Type B pancreatic cell (in vitro differentiated cells): ENCODE measurements at regions not wholly inside any gene's neighbourhood (a gene's known extent, or its start where the extent isn't known, plus 50 kb on each side); places are given as distances from the start of the nearest gene placed in this dataset.

Source experiments
- DNase-seq: peaks from one replicate; pipeline ENCODE4 v3.0.0; 2021; ENCODE audit warnings: mixed read lengths; ENCODE audit not compliant: unreplicated experiment; ENCODE audit errors: extremely low spot score
- H3K27ac Mint-ChIP-seq: 2 replicates; pipeline ENCODE4 v1.8.0; 2021; ENCODE audit warnings: mild to moderate bottlenecking, mixed read lengths
- H3K27me3 Mint-ChIP-seq: 2 replicates; pipeline ENCODE4 v1.8.0; 2021; ENCODE audit warnings: mixed read lengths
- H3K36me3 Mint-ChIP-seq: 2 replicates; pipeline ENCODE4 v1.8.0; 2021; ENCODE audit warnings: mixed read lengths
- H3K4me1 Mint-ChIP-seq: one replicate; pipeline ENCODE4 v1.8.0; 2021; ENCODE audit warnings: mixed read lengths; ENCODE audit not compliant: unreplicated experiment
- H3K4me3 Mint-ChIP-seq: 2 replicates; pipeline ENCODE4 v1.8.0; 2021; ENCODE audit warnings: mild to moderate bottlenecking, mixed read lengths
- H3K9me3 Mint-ChIP-seq: 2 replicates; pipeline ENCODE4 v1.8.0; 2021; ENCODE audit warnings: mixed read lengths
- CTCF ChIP-seq: fragments of 200-600 bp; sonication (generic); conservative IDR thresholded peaks from 2 replicates; pipeline ENCODE4 v1.5.0; 2021; ENCODE audit warnings: antibody characterized with exemption, mild to moderate bottlenecking

GRCh38 chr20:60658681-60659080 lies 593.4 kb upstream of the CDH4 start:
- Mint-ChIP-seq H3K4me3 (no peak overlapping the region), H3K9me3 (peaks cover 5% of the 10 kb centered on the region), H3K27ac (no peak overlapping the region), H3K36me3 (no peaks in the 10 kb centered on the region), H3K4me1 (no peaks in the 10 kb centered on the region), H3K27me3 (peaks cover 10% of the 10 kb centered on the region)
- no peak for TF ChIP-seq CTCF
- no peak for DNase-seq

- DNase-seq: no peak
- Mint-ChIP-seq H3K36me3 (no peaks in the 10 kb centered on the region), H3K4me3 (no peak overlapping the region), H3K9me3 (peaks cover 5% of the 10 kb centered on the region), H3K27me3 (peaks cover 10% of the 10 kb centered on the region), H3K4me1 (no peaks in the 10 kb centered on the region), H3K27ac (no peak overlapping the region)
- TF ChIP-seq CTCF: no peak
These were observed 592.8 kb upstream of the CDH4 start for GRCh38 chr20:60659240-60659639.

GRCh38 chr20:60662307-60662706 lies 589.8 kb upstream of the CDH4 start:
- no peak for TF ChIP-seq CTCF
- no peak for DNase-seq
- H3K4me1 Mint-ChIP-seq: no peaks in the 10 kb centered on the region
- H3K9me3 Mint-ChIP-seq: no peaks in the 10 kb centered on the region
- H3K36me3 Mint-ChIP-seq: no peaks in the 10 kb centered on the region
- H3K27me3 Mint-ChIP-seq: peaks cover 12% of the 10 kb centered on the region
- H3K4me3 Mint-ChIP-seq: no peak overlapping the region
- H3K27ac Mint-ChIP-seq: no peak overlapping the region

GRCh38 chr20:60664106-60664505 lies 588.0 kb upstream of the CDH4 start:
- DNase-seq: no peak
- TF ChIP-seq CTCF: no peak
- H3K36me3 Mint-ChIP-seq: no peaks in the 10 kb centered on the region
- H3K27ac Mint-ChIP-seq: no peak overlapping the region
- H3K9me3 Mint-ChIP-seq: no peaks in the 10 kb centered on the region
- H3K4me3 Mint-ChIP-seq: no peak overlapping the region
- peaks cover 14% of the 10 kb centered on the region for H3K27me3 Mint-ChIP-seq
- no peaks in the 10 kb centered on the region for H3K4me1 Mint-ChIP-seq

DNA sequence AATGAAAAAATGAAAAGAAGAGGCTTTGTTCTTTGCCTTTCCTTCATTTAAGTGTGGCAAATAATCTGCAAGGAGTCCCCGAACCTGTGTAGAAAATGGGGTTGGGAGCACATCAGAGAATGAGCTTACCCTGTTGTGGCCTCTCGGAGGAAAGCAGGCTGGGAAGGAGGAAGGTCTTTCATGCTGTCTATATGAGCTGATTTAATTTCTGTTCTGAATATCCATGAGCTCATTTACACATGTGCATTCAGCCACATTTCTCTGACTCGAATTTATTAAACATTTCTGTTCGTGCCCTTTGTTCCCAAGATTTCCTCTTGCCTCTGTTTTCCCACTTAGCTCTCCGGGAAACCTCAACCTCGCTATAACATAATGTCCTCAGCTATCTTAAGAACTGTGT lies 584.4 kb upstream of the CDH4 start:
- H3K27ac Mint-ChIP-seq: no peak overlapping the region
- TF ChIP-seq CTCF: no peak
- no peak for DNase-seq
- H3K4me1 Mint-ChIP-seq: no peaks in the 10 kb centered on the region
- no peak overlapping the region for H3K4me3 Mint-ChIP-seq
- H3K36me3 Mint-ChIP-seq: no peaks in the 10 kb centered on the region
- H3K27me3 Mint-ChIP-seq: peaks cover 20% of the 10 kb centered on the region
- no peaks in the 10 kb centered on the region for H3K9me3 Mint-ChIP-seq

GRCh38 chr20:60669211-60669610 lies 582.9 kb upstream of the CDH4 start:
- Mint-ChIP-seq H3K4me1 (no peaks in the 10 kb centered on the region), H3K36me3 (no peaks in the 10 kb centered on the region), H3K27me3 (peaks cover 33% of the 10 kb centered on the region), H3K9me3 (no peaks in the 10 kb centered on the region), H3K27ac (no peak overlapping the region), H3K4me3 (no peak overlapping the region)
- no peak for TF ChIP-seq CTCF
- DNase-seq: no peak
